ENCODE measurements at regions not wholly inside any gene's neighbourhood (a gene's known extent, or its start where the extent isn't known, plus 50 kb on each side); places are given as distances from the start of the nearest gene placed in this dataset.

GRCh38 chr7:22667562-22668239 lies 59.3 kb upstream of the IL6 start (continued):
- peak; percentile 62 for TF ChIP-seq NANOG (IDR thresholded peaks at IDR 0.05; ENCODE audit: insufficient read depth, low read depth, low read length, poor library complexity, severe bottlenecking)
- no peak for TF ChIP-seq YY1 (IDR thresholded peaks at IDR 0.05; ENCODE audit: low read depth, low read length)
- TF ChIP-seq BACH1 (IDR thresholded peaks at IDR 0.05; ENCODE audit: low read length): no peak
- TF ChIP-seq JUND (IDR thresholded peaks at IDR 0.05; ENCODE audit: low read length): peak; percentile 84
- 0 out of 2 replicates have a peak, but pooled peaks have one; percentile 32 for TF ChIP-seq SP1 (IDR thresholded peaks at IDR 0.05; ENCODE audit: low read depth, low read length)
- peak in 1 of 2 experiments; percentile 47; a peak in 1 of 3 replicates for TF ChIP-seq EP300 (IDR thresholded peaks at IDR 0.05; ENCODE audit: borderline replicate concordance in 1 of 2, low read depth in 2 of 2, low read length in 2 of 2)
- no peak for TF ChIP-seq GTF2F1 (IDR thresholded peaks at IDR 0.05; ENCODE audit: borderline replicate concordance, low read depth, low read length)
- TF ChIP-seq TAF7 (optimal IDR thresholded peaks at IDR 0.05; ENCODE audit: borderline replicate concordance, low read depth, low read length): no peak
- TF ChIP-seq SIN3A (conservative IDR thresholded peaks at IDR 0.05 in 1 of 2, IDR thresholded peaks at IDR 0.05 in 1 of 2; ENCODE audit: low read depth in 1 of 2, low read length in 2 of 2): no peak
- TF ChIP-seq SP4 (IDR thresholded peaks at IDR 0.05; ENCODE audit: low read length): no peak
- 0 out of 4 replicates have a peak, but pooled peaks of 1 of the 2 experiments have one; percentile 13 for TF ChIP-seq HDAC2 (IDR thresholded peaks at IDR 0.05; ENCODE audit: borderline replicate concordance in 1 of 2, low read depth in 2 of 2, low read length in 2 of 2)
- no peak for TF ChIP-seq KDM4A (IDR thresholded peaks at IDR 0.05; ENCODE audit: low read depth, low read length, severe bottlenecking)
- no peak for TF ChIP-seq SIX5 (IDR thresholded peaks at IDR 0.05; ENCODE audit: low read depth, low read length)
- TF ChIP-seq RAD21 (IDR thresholded peaks at IDR 0.05 in 1 of 2, conservative IDR thresholded peaks at IDR 0.05 in 1 of 2; ENCODE audit: low read depth in 2 of 2, low read length in 2 of 2): no peak
- no peak for TF ChIP-seq RFX5 (IDR thresholded peaks at IDR 0.05; ENCODE audit: borderline replicate concordance, low read depth, low read length)
- peak; percentile 35; the same call in 1 of the 2 replicates for TF ChIP-seq TEAD4 (IDR thresholded peaks at IDR 0.05; ENCODE audit: low read depth, low read length)
- 0 out of 2 replicates have a peak, but pooled peaks have one; percentile 49 for TF ChIP-seq TCF12 (IDR thresholded peaks at IDR 0.05; ENCODE audit: low read depth, low read length)
